GM23338 (cell line): ENCODE measurements at regions not wholly inside any gene's neighbourhood (a gene's known extent, or its start where the extent isn't known, plus 50 kb on each side); places are given as distances from the start of the nearest gene placed in this dataset.

Experiments used
- CREB1 ChIP-seq: fragments of 250-450 bp; sonication (Bioruptor Pico); IDR thresholded peaks from 2 replicates; pipeline ENCODE4 v1.5.0; 2020; ENCODE audit warnings: low read depth, mild to moderate bottlenecking, moderate library complexity
- EZH2 ChIP-seq: fragments of 200-600 bp; sonication (generic); IDR thresholded peaks from one replicate; pipeline ENCODE4 v1.8.0; 2017; ENCODE audit warnings: antibody characterized with exemption, mild to moderate bottlenecking, low read depth; ENCODE audit not compliant: unreplicated experiment
- POLR2AphosphoS5 ChIP-seq: IDR thresholded peaks from 2 replicates; pipeline ENCODE4 v1.6.1; 2016; ENCODE audit warnings: antibody characterized with exemption, low read depth
- STAT1 ChIP-seq: IDR thresholded peaks from one replicate; pipeline ENCODE4 v1.6.1; 2016; ENCODE audit warnings: antibody characterized with exemption; ENCODE audit not compliant: unreplicated experiment
- TF ChIP-seq, protein P1 (sequence below), 2 experiments: fragments of 200-600 bp in 1 of 2; sonication (generic) in 1 of 2; conservative IDR thresholded peaks; 2 replicates each; pipeline versions ENCODE4 v1.5.1 to v1.6.1; 2016 to 2017; ENCODE audit warnings: antibody characterized with exemption in 2 of 2, low read depth in 2 of 2, mild to moderate bottlenecking in 2 of 2, moderate library complexity in 1 of 2
- TF ChIP-seq, protein P2 (sequence below): IDR thresholded peaks from one replicate; pipeline ENCODE4 v1.6.1; 2018; ENCODE audit warnings: antibody characterized with exemption; ENCODE audit not compliant: unreplicated experiment
- TF ChIP-seq, protein P3 (sequence below): IDR thresholded peaks from 2 replicates; pipeline ENCODE4 v1.6.1; 2016; ENCODE audit warnings: antibody characterized with exemption

DNA sequence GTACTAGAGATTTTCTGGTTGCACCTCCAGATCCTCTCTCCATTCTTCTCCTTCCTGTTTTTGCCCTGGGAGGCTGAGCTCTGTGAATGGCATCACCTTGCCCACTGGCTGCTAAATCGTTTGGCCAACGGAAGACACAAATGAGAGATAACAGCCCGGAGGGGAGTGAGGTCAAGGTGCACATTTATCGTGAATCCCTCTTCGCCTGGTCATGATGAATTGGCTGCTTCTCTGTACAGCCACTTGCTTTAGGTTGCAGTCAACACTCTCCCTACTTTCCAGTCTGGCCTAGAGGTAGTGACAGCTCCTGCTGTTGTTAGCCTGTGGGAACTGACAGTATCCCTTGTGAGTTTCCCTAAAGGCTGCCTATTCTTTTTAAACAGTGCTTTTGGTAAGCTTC is 85.4 kb upstream of the CHCHD3 start:
- TF ChIP-seq, protein P1, sequence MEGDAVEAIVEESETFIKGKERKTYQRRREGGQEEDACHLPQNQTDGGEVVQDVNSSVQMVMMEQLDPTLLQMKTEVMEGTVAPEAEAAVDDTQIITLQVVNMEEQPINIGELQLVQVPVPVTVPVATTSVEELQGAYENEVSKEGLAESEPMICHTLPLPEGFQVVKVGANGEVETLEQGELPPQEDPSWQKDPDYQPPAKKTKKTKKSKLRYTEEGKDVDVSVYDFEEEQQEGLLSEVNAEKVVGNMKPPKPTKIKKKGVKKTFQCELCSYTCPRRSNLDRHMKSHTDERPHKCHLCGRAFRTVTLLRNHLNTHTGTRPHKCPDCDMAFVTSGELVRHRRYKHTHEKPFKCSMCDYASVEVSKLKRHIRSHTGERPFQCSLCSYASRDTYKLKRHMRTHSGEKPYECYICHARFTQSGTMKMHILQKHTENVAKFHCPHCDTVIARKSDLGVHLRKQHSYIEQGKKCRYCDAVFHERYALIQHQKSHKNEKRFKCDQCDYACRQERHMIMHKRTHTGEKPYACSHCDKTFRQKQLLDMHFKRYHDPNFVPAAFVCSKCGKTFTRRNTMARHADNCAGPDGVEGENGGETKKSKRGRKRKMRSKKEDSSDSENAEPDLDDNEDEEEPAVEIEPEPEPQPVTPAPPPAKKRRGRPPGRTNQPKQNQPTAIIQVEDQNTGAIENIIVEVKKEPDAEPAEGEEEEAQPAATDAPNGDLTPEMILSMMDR (conservative IDR thresholded peaks at IDR 0.05; ENCODE audit: low read depth in 2 of 2), result no peak
- TF ChIP-seq POLR2AphosphoS5 (no peak), EZH2 (no peak), STAT1 (no peak), CREB1 (CRISPR knock-in tag) (no peak)
- TF ChIP-seq, protein P2, sequence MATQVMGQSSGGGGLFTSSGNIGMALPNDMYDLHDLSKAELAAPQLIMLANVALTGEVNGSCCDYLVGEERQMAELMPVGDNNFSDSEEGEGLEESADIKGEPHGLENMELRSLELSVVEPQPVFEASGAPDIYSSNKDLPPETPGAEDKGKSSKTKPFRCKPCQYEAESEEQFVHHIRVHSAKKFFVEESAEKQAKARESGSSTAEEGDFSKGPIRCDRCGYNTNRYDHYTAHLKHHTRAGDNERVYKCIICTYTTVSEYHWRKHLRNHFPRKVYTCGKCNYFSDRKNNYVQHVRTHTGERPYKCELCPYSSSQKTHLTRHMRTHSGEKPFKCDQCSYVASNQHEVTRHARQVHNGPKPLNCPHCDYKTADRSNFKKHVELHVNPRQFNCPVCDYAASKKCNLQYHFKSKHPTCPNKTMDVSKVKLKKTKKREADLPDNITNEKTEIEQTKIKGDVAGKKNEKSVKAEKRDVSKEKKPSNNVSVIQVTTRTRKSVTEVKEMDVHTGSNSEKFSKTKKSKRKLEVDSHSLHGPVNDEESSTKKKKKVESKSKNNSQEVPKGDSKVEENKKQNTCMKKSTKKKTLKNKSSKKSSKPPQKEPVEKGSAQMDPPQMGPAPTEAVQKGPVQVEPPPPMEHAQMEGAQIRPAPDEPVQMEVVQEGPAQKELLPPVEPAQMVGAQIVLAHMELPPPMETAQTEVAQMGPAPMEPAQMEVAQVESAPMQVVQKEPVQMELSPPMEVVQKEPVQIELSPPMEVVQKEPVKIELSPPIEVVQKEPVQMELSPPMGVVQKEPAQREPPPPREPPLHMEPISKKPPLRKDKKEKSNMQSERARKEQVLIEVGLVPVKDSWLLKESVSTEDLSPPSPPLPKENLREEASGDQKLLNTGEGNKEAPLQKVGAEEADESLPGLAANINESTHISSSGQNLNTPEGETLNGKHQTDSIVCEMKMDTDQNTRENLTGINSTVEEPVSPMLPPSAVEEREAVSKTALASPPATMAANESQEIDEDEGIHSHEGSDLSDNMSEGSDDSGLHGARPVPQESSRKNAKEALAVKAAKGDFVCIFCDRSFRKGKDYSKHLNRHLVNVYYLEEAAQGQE, result no peak
- TF ChIP-seq, protein P3, sequence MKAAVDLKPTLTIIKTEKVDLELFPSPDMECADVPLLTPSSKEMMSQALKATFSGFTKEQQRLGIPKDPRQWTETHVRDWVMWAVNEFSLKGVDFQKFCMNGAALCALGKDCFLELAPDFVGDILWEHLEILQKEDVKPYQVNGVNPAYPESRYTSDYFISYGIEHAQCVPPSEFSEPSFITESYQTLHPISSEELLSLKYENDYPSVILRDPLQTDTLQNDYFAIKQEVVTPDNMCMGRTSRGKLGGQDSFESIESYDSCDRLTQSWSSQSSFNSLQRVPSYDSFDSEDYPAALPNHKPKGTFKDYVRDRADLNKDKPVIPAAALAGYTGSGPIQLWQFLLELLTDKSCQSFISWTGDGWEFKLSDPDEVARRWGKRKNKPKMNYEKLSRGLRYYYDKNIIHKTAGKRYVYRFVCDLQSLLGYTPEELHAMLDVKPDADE, result no peak
